ENCODE measurements at regions not wholly inside any gene's neighbourhood (a gene's known extent, or its start where the extent isn't known, plus 50 kb on each side); places are given as distances from the start of the nearest gene placed in this dataset.
"Not testable (repeated sequence)": the region's sequence is repeated elsewhere in the genome, so short reads cannot be mapped to it uniquely, and the experiment has no call there.

GRCh38 chr4:175087145-175087544 lies 169.0 kb downstream of the ADAM29 start:
- H3K9me3 Mint-ChIP-seq (ENCODE audit: low read depth), result peaks cover 2% of the 10 kb centered on the region
- no peaks in the 10 kb centered on the region for H3K36me3 Mint-ChIP-seq
- H3K4me1 Mint-ChIP-seq, result no peaks in the 10 kb centered on the region
- no peak overlapping the region for H3K27ac Mint-ChIP-seq
- DNase-seq, result no peak
- H3K4me3 Mint-ChIP-seq, result no peak overlapping the region
- no peak for ATAC-seq
- CTCF ChIA-PET, result interaction anchor here (0.6 kb wide), 1 partner anchor 968 kb away, joined by 3 read pairs; no protein-coding TSS in a partner anchor
- H3K27me3 Mint-ChIP-seq, result no peaks in the 10 kb centered on the region

- CTCF ChIA-PET, result no interaction called here
- no peaks in the 10 kb centered on the region for H3K4me1 Mint-ChIP-seq
- no peak for DNase-seq
- H3K27me3 Mint-ChIP-seq, result no peaks in the 10 kb centered on the region
- peaks cover 2% of the 10 kb centered on the region for H3K9me3 Mint-ChIP-seq (ENCODE audit: low read depth)
- H3K36me3 Mint-ChIP-seq, result no peaks in the 10 kb centered on the region
- no peak for ATAC-seq
- no peak overlapping the region for H3K4me3 Mint-ChIP-seq
- H3K27ac Mint-ChIP-seq, result no peak overlapping the region
Observed at GRCh38 chr4:175090116-175090515, 172.0 kb downstream of the ADAM29 start.

DNA sequence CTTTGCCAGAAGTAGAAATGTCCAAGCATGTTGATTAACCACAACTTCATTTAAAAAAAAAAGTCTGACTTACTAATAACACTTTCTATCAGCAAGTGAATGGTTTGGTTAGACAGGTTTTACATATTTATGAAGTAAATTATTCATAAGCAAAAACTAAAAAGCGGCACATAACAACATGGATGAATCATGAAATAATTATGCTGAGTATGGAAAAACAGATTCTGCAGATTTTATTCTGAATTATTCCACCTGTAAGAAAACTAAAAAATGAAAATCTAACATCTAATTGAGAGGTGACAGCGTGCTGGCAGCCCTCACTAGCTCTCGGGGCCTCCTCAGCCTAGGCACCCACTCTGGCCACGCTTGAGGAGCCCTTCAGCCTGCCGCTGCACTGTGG lies 173.5 kb downstream of the ADAM29 start:
- DNase-seq (no peak), ATAC-seq (no peak)
- Mint-ChIP-seq H3K9me3 (ENCODE audit: low read depth) (peaks cover 4% of the 10 kb centered on the region), H3K36me3 (no peaks in the 10 kb centered on the region), H3K27ac (no peak overlapping the region), H3K27me3 (no peaks in the 10 kb centered on the region), H3K4me1 (no peaks in the 10 kb centered on the region), H3K4me3 (no peak overlapping the region)
- CTCF ChIA-PET, result no interaction called here

GRCh38 chr4:175092114-175092513 lies 174.0 kb downstream of the ADAM29 start:
- ATAC-seq, result no peak
- Mint-ChIP-seq H3K27me3 (no peaks in the 10 kb centered on the region), H3K4me1 (no peaks in the 10 kb centered on the region), H3K36me3 (no peaks in the 10 kb centered on the region), H3K4me3 (no peak overlapping the region), H3K27ac (no peak overlapping the region), H3K9me3 (ENCODE audit: low read depth) (peaks cover 4% of the 10 kb centered on the region)
- CTCF ChIA-PET, result no interaction called here
- no peak for DNase-seq

- H3K4me1 Mint-ChIP-seq; ATAC-seq; DNase-seq; H3K9me3 Mint-ChIP-seq (ENCODE audit: low read depth); H3K36me3 Mint-ChIP-seq; H3K27ac Mint-ChIP-seq; CTCF ChIA-PET; H3K27me3 Mint-ChIP-seq; H3K4me3 Mint-ChIP-seq: not testable (repeated sequence)
Observed at GRCh38 chr4:175093055-175093454, 174.9 kb downstream of the ADAM29 start.

DNA sequence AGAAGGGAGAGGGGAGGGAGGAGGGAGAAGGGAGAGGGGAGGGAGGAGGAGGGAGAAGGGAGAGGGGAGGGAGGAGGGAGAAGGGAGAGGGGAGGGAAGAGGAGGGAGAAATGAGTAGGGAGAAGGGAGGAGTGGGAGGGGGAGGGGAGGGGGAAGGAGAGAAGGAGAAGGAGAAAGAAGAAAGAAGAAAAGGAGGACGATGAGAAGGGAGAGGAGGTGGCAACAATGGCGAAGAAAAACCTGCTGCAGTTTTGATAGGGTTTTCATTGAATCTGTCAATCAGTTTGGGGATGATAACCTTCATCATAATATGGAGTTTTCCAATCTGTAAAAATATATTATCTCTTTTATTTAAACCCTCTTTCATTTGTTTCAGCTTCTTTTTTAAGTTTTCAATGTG lies 185.2 kb downstream of the ADAM29 start:
- Mint-ChIP-seq H3K4me1 (no peaks in the 10 kb centered on the region), H3K9me3 (ENCODE audit: low read depth) (peaks cover 4% of the 10 kb centered on the region), H3K4me3 (no peak overlapping the region), H3K27me3 (no peaks in the 10 kb centered on the region), H3K27ac (no peak overlapping the region), H3K36me3 (no peaks in the 10 kb centered on the region)
- DNase-seq (no peak), ATAC-seq (no peak)
- CTCF ChIA-PET, result no interaction called here

DNA sequence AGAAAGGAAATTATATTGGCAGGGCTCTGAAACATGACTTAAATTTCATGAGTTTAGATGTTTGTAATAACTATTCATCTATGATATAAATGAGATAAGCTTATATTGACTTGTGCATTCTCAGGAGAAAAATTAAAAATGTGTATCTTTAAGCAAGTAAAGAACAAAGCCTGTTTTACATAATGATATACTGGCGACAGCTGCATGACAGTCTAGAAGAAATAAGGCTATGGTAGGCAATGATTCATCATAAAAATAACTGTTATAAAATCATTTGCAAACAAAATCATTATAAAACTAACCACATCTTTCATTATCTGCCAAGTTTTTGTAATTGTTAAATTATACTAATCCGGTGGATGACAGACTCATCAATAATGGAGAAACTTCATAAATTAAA lies 188.1 kb downstream of the ADAM29 start:
- Mint-ChIP-seq H3K4me1 (no peaks in the 10 kb centered on the region), H3K4me3 (no peak overlapping the region), H3K36me3 (no peaks in the 10 kb centered on the region), H3K27me3 (no peaks in the 10 kb centered on the region), H3K27ac (no peak overlapping the region), H3K9me3 (ENCODE audit: low read depth) (peaks cover 16% of the 10 kb centered on the region)
- DNase-seq (no peak), ATAC-seq (no peak)
- CTCF ChIA-PET, result no interaction called here

- peaks cover 20% of the 10 kb centered on the region for H3K9me3 Mint-ChIP-seq (ENCODE audit: low read depth)
- CTCF ChIA-PET, result no interaction called here
Observed at GRCh38 chr4:175109933-175110332, 191.8 kb downstream of the ADAM29 start.

DNA sequence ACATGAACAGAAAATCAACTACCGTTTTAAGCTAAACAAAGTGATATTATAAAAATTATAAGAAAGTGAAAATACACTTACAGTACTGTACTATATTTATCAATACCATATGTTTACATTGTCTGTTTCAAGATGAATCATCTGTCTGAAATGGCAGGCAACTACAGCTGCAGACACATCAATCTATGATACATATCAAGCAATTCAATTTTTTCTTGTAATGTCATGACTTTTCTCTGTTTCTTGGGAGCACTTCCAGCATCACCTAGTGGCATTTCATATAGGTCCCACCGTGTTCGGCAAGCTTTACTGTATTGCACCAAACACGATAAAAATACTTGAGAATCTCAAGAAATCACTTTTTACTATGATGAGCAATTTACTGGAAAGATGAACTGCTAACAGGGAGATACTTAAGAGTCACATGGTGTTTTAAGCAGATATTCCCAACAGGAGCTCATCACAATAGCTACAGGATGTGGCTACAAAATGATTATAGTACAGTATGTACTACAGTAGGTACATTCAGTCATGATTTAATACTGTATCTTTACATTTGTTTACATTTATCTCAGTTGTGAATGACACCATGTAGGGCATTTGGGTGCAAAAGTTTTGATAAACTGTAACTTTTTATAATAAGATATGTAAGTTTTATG lies 207.4 kb downstream of the ADAM29 start:
- Mint-ChIP-seq H3K9me3 (ENCODE audit: low read depth) (peaks cover 11% of the 10 kb centered on the region), H3K27ac (no peak overlapping the region), H3K4me3 (no peak overlapping the region), H3K36me3 (no peaks in the 10 kb centered on the region), H3K27me3 (no peaks in the 10 kb centered on the region), H3K4me1 (no peaks in the 10 kb centered on the region)
- CTCF ChIA-PET, result no interaction called here
- ATAC-seq (no peak), DNase-seq (no peak)

More at GRCh38 chr4:175109933-175110332, 191.8 kb downstream of the ADAM29 start:
- Mint-ChIP-seq H3K27ac (no peak overlapping the region), H3K36me3 (no peaks in the 10 kb centered on the region), H3K27me3 (no peaks in the 10 kb centered on the region), H3K4me1 (no peaks in the 10 kb centered on the region), H3K4me3 (no peak overlapping the region)
- DNase-seq (no peak), ATAC-seq (no peak)

DNA sequence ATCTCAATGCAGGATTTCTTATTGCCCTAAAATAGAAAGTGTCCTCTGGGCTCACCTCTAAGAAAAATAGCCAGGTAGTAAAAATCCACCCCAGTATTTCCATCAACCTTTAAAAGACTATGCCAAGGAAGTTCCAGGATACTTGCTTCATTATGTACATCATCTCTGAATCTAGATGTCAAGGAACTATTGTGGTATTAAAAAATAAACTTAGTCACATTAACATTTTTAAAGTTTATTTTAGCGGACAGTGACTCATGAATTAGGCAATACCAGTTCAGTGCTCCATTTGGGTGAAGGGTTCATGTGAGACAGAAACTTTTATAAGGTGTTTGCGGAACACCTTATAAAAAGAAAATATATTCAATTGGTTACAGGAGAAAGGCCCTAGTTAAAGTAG lies 209.2 kb downstream of the ADAM29 start:
- no peaks in the 10 kb centered on the region for H3K4me1 Mint-ChIP-seq
- ATAC-seq (no peak), DNase-seq (no peak)
- no peak overlapping the region for H3K27ac Mint-ChIP-seq
- no peaks in the 10 kb centered on the region for H3K36me3 Mint-ChIP-seq
- H3K4me3 Mint-ChIP-seq, result no peak overlapping the region
- CTCF ChIA-PET, result no interaction called here
- peaks cover 9% of the 10 kb centered on the region for H3K9me3 Mint-ChIP-seq (ENCODE audit: low read depth)
- H3K27me3 Mint-ChIP-seq, result no peaks in the 10 kb centered on the region

DNA sequence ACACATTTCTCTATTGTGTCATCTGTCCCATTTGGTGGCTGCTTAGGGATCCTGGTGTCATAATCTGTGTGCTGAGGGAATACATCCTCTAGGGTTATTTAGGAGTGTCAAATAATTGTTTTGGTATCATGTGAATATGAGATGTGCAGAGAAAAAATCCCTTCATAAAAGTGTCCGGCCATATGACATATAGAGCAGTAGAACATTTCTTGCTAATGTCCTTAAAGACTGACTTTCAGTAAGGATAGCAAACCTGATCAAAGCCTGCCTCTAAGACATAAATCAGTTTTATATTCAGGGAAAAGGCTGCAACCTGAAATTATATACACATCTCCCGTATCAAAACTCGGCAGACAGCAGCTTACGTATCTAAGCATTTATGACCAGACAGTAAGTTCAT lies 211.6 kb downstream of the ADAM29 start:
- Mint-ChIP-seq H3K36me3 (no peaks in the 10 kb centered on the region), H3K9me3 (ENCODE audit: low read depth) (peaks cover 9% of the 10 kb centered on the region), H3K4me1 (no peaks in the 10 kb centered on the region), H3K27me3 (no peaks in the 10 kb centered on the region), H3K27ac (no peak overlapping the region), H3K4me3 (no peak overlapping the region)
- CTCF ChIA-PET, result no interaction called here
- ATAC-seq, result no peak
- no peak for DNase-seq

DNA sequence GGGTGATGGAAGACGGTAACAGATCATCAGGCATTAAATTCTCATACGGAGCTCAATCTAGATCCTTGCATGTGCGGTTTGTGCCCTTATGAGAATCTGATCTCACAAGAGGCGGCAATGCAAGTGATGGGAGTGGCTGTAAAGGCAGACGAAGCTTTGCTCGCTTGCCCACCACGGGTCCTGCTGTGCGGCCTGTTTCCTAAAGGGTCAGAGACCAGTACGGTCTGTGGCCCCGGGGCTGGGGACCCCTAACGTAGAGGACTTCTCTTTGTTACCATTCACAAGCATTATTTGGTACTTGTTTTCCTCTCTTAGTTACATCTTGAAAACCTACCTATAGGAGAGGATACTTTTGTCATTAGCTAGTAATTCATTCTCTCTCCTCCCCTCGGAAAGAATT lies 221.0 kb downstream of the ADAM29 start:
- no peak overlapping the region for H3K27ac Mint-ChIP-seq

GRCh38 chr4:175143116-175143515 lies 225.0 kb downstream of the ADAM29 start:
- ATAC-seq, result no peak
- no peaks in the 10 kb centered on the region for H3K27me3 Mint-ChIP-seq

More for the DNA sequence above, 221.0 kb downstream of the ADAM29 start:
- DNase-seq (no peak), ATAC-seq (no peak)
- Mint-ChIP-seq H3K9me3 (ENCODE audit: low read depth) (peaks cover 7% of the 10 kb centered on the region), H3K4me1 (no peaks in the 10 kb centered on the region), H3K36me3 (no peaks in the 10 kb centered on the region), H3K27me3 (no peaks in the 10 kb centered on the region), H3K4me3 (no peak overlapping the region)
- CTCF ChIA-PET, result no interaction called here

DNA sequence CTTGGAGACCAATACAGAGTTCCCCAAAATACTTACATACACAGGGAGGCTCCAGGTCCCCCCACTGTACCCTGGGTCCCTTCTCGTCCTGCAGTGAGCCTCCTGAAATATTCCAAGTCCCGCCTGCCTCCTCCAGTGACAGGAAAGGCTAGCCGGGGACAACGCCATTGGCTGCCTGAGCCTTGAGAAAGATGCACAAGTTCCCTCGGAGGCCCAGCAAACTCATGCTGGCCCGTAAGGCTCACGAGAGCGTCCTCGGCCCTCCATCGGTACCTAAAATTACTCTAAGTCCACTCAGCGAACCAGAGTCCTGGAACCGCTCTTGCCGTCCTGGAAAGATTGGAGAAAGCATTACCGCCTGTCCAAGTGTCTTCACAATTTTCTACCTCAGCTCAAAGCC lies 228.6 kb downstream of the ADAM29 start:
- no peak for ATAC-seq
- Mint-ChIP-seq H3K9me3 (ENCODE audit: low read depth) (peaks cover 6% of the 10 kb centered on the region), H3K4me3 (no peak overlapping the region), H3K27ac (no peak overlapping the region), H3K27me3 (no peaks in the 10 kb centered on the region), H3K4me1 (no peaks in the 10 kb centered on the region), H3K36me3 (no peaks in the 10 kb centered on the region)
- CTCF ChIA-PET, result no interaction called here
- no peak for DNase-seq

More at GRCh38 chr4:175143116-175143515, 225.0 kb downstream of the ADAM29 start:
- Mint-ChIP-seq H3K4me1 (no peaks in the 10 kb centered on the region), H3K4me3 (no peak overlapping the region), H3K9me3 (ENCODE audit: low read depth) (peaks cover 6% of the 10 kb centered on the region), H3K27ac (no peak overlapping the region), H3K36me3 (no peaks in the 10 kb centered on the region)
- CTCF ChIA-PET, result no interaction called here
- DNase-seq, result no peak

DNA sequence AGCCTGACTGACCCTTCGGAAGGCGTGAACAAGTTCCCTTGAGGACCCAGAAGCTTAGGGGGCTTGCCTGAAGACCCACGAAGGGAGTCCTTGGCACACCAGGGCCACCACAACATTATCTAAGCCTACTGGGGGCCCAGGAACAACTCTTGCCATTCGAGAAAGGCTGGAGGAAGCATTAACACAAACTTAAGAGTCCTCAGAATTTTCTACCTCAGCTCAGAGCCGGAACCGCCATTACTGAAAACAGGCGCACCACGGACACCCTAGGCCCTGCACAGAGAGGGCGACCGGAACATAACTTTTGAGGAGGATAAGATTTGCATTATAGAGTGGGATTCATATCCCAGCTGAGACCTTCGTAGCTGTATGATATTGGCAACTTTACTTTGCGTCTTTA lies 229.1 kb downstream of the ADAM29 start:
- no peak for DNase-seq
- ATAC-seq, result no peak
- no peaks in the 10 kb centered on the region for H3K36me3 Mint-ChIP-seq
- H3K9me3 Mint-ChIP-seq (ENCODE audit: low read depth), result peaks cover 4% of the 10 kb centered on the region
- no peaks in the 10 kb centered on the region for H3K4me1 Mint-ChIP-seq
- H3K27me3 Mint-ChIP-seq, result no peaks in the 10 kb centered on the region
- CTCF ChIA-PET, result no interaction called here
- no peak overlapping the region for H3K4me3 Mint-ChIP-seq
- H3K27ac Mint-ChIP-seq, result no peak overlapping the region

Measured in activated CD8-positive, alpha-beta memory T cell treated with anti-CD3 and anti-CD28 coated beads, Interleukin-2, amount 10 ng/mL, durations not matched to agents 7 days and 5 days (primary cell).